ENCODE measurements at regions not wholly inside any gene's neighbourhood (a gene's known extent, or its start where the extent isn't known, plus 50 kb on each side); places are given as distances from the start of the nearest gene placed in this dataset.

DNA sequence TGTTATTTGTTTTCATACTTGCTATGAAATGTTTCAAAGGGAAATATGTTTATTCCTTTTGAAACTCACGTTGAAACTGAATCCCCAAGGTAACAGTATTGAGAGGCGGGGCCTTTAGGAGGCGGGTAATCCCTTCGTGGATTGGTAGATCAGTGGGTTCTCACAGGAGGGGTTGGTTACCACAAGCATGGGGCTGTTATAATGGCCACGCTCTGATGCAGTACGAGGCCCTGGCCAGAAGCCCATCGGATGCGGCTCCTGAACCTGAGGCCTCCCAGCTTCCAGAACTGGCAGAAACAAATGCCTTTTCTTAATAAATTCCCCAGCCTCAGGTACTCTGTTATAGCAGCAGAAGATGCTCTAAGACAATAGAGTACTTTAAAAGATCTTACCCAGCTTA, 135.7 kb downstream of the ASB1 start:
- H4K20me1 ChIP-seq (ENCODE audit: control insufficient read depth, extremely low read depth, insufficient read depth, low read length): no peaks in the 10 kb centered on the region
- no peak overlapping the region for H3K4me3 ChIP-seq (replicated peaks in 1 of 4; ENCODE audit: control extremely low read depth in 1 of 4, insufficient read depth in 1 of 4, low read depth in 3 of 4, low read length in 4 of 4)
- H3K4me2 ChIP-seq (ENCODE audit: extremely low read depth, insufficient read depth, low read length): no peak overlapping the region
- H3K79me2 ChIP-seq (ENCODE audit: control insufficient read depth, insufficient read depth, low read length): no peaks in the 10 kb centered on the region
- no peak for TF ChIP-seq EZH2 (IDR thresholded peaks at IDR 0.05; ENCODE audit: low read length, missing control alignments)
- TF ChIP-seq, protein P1, sequence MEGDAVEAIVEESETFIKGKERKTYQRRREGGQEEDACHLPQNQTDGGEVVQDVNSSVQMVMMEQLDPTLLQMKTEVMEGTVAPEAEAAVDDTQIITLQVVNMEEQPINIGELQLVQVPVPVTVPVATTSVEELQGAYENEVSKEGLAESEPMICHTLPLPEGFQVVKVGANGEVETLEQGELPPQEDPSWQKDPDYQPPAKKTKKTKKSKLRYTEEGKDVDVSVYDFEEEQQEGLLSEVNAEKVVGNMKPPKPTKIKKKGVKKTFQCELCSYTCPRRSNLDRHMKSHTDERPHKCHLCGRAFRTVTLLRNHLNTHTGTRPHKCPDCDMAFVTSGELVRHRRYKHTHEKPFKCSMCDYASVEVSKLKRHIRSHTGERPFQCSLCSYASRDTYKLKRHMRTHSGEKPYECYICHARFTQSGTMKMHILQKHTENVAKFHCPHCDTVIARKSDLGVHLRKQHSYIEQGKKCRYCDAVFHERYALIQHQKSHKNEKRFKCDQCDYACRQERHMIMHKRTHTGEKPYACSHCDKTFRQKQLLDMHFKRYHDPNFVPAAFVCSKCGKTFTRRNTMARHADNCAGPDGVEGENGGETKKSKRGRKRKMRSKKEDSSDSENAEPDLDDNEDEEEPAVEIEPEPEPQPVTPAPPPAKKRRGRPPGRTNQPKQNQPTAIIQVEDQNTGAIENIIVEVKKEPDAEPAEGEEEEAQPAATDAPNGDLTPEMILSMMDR (conservative IDR thresholded peaks at IDR 0.05 in 1 of 2, IDR thresholded peaks at IDR 0.05 in 1 of 2; ENCODE audit: low read depth in 1 of 2, low read length in 2 of 2): no peak
- peaks cover 4% of the 10 kb centered on the region for H3K27me3 ChIP-seq (ENCODE audit: control insufficient read depth, insufficient read depth, low read length)
- no peak overlapping the region for H3K9ac ChIP-seq (ENCODE audit: insufficient read depth, low read length)
- DNase-seq (ENCODE audit: low read depth in 2 of 2): no peak
- H3K36me3 ChIP-seq (ENCODE audit: control insufficient read depth, insufficient read depth, low read length): no peaks in the 10 kb centered on the region
- no peaks in the 10 kb centered on the region for H3K4me1 ChIP-seq (ENCODE audit: control insufficient read depth, extremely low read depth, insufficient read depth, low read length)
- H2AFZ ChIP-seq (ENCODE audit: low read length): no peak overlapping the region
- no peaks in the 10 kb centered on the region for H3K9me3 ChIP-seq (ENCODE audit: control insufficient read depth, insufficient read depth, low read depth, low read length)
- H3K27ac ChIP-seq (ENCODE audit: insufficient read depth, low read length): no peak overlapping the region

DNA sequence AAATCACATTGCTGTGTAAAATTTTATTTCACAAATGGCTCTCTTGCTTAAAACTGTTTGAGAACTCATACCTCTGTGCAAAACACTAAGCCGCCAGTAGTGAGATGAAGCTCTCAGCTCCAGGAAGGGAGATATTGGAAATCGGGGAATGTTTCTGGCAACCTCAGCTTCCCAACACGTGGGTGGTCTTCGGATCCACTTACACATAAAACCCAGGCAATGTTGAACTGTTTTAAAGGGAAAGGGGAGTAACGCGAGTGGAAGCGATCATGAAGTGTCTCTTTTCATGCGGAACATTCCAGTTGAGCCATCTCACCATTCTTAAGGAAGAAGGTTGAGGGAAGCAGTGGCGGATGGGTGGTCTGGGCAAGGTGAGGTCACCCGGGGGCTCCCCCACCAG, 136.8 kb downstream of the ASB1 start:
- no peaks in the 10 kb centered on the region for H3K79me2 ChIP-seq (ENCODE audit: control insufficient read depth, insufficient read depth, low read length)
- H3K4me3 ChIP-seq (replicated peaks in 1 of 4; ENCODE audit: control extremely low read depth in 1 of 4, insufficient read depth in 1 of 4, low read depth in 3 of 4, low read length in 4 of 4): no peak overlapping the region
- TF ChIP-seq, protein P1 (conservative IDR thresholded peaks at IDR 0.05 in 1 of 2, IDR thresholded peaks at IDR 0.05 in 1 of 2; ENCODE audit: low read depth in 1 of 2, low read length in 2 of 2): no peak
- TF ChIP-seq EZH2 (IDR thresholded peaks at IDR 0.05; ENCODE audit: low read length, missing control alignments): no peak
- H4K20me1 ChIP-seq (ENCODE audit: control insufficient read depth, extremely low read depth, insufficient read depth, low read length): no peaks in the 10 kb centered on the region
- no peaks in the 10 kb centered on the region for H3K4me1 ChIP-seq (ENCODE audit: control insufficient read depth, extremely low read depth, insufficient read depth, low read length)
- no peak overlapping the region for H3K9ac ChIP-seq (ENCODE audit: insufficient read depth, low read length)
- H3K27ac ChIP-seq (ENCODE audit: insufficient read depth, low read length): no peak overlapping the region
- H3K27me3 ChIP-seq (ENCODE audit: control insufficient read depth, insufficient read depth, low read length): peaks cover 4% of the 10 kb centered on the region
- H3K4me2 ChIP-seq (ENCODE audit: extremely low read depth, insufficient read depth, low read length): no peak overlapping the region
- no peak for DNase-seq (ENCODE audit: low read depth in 2 of 2)
- no peaks in the 10 kb centered on the region for H3K9me3 ChIP-seq (ENCODE audit: control insufficient read depth, insufficient read depth, low read depth, low read length)
- no peak overlapping the region for H2AFZ ChIP-seq (ENCODE audit: low read length)
- H3K36me3 ChIP-seq (ENCODE audit: control insufficient read depth, insufficient read depth, low read length): no peaks in the 10 kb centered on the region

DNA sequence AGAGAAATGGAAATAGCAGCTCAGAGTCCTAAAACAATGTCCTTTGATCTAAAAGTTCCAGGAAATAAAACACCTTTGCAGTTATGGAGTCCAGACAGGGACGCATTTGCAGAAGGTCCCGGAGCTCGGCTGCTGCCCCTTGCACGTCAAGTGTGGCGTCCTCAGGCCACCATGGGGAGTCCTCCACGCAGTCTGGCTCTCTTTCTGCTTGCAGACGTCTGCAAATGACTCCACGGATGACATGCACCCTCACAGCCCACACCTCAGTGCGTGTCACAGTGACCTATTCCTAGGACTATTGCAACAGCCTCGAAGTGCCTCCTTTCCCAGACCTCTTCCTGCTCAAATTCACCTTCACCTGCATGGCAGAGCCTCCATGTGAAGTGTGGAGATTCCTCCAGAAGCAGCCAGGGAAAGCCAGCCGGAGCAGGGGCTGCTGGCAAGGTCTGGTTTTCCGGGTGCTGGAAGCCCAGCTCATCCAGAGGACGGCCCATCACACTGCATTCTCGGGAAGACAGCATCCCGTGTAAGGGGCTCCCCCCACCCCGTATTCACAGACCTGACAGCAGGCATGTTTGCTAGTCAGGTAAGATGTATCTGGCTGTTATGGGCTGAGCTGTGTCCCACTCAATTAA, 137.7 kb downstream of the ASB1 start:
- Histone ChIP-seq H3K9ac (ENCODE audit: insufficient read depth, low read length) (no peak overlapping the region), H3K4me3 (replicated peaks in 1 of 4; ENCODE audit: control extremely low read depth in 1 of 4, insufficient read depth in 1 of 4, low read depth in 3 of 4, low read length in 4 of 4) (no peak overlapping the region), H3K36me3 (ENCODE audit: control insufficient read depth, insufficient read depth, low read length) (no peaks in the 10 kb centered on the region), H3K27ac (ENCODE audit: insufficient read depth, low read length) (no peak overlapping the region), H3K4me2 (ENCODE audit: extremely low read depth, insufficient read depth, low read length) (no peak overlapping the region), H3K79me2 (ENCODE audit: control insufficient read depth, insufficient read depth, low read length) (no peaks in the 10 kb centered on the region), H2AFZ (ENCODE audit: low read length) (no peak overlapping the region), H4K20me1 (ENCODE audit: control insufficient read depth, extremely low read depth, insufficient read depth, low read length) (no peaks in the 10 kb centered on the region), H3K9me3 (ENCODE audit: control insufficient read depth, insufficient read depth, low read depth, low read length) (no peaks in the 10 kb centered on the region), H3K27me3 (ENCODE audit: control insufficient read depth, insufficient read depth, low read length) (peaks cover 4% of the 10 kb centered on the region), H3K4me1 (ENCODE audit: control insufficient read depth, extremely low read depth, insufficient read depth, low read length) (no peaks in the 10 kb centered on the region)
- DNase-seq (ENCODE audit: low read depth in 2 of 2): no peak
- TF ChIP-seq, protein P1 (conservative IDR thresholded peaks at IDR 0.05 in 1 of 2, IDR thresholded peaks at IDR 0.05 in 1 of 2; ENCODE audit: low read depth in 1 of 2, low read length in 2 of 2): no peak
- TF ChIP-seq EZH2 (IDR thresholded peaks at IDR 0.05; ENCODE audit: low read length, missing control alignments): no peak

Data from fibroblast of lung (primary cell).